GM19099 (cell line): ENCODE measurements at regions not wholly inside any gene's neighbourhood (a gene's known extent, or its start where the extent isn't known, plus 50 kb on each side); places are given as distances from the start of the nearest gene placed in this dataset.

Source experiments
- POLR2A ChIP-seq: IDR thresholded peaks from 3 replicates; pipeline ENCODE4 v1.6.1; 2011; ENCODE audit warnings: low read depth; ENCODE audit not compliant: insufficient read length; ENCODE audit errors: extremely low read depth

GRCh38 chr21:25528515-25528914, 78.8 kb downstream of the MRPL39 start:
- no peak for TF ChIP-seq POLR2A

DNA sequence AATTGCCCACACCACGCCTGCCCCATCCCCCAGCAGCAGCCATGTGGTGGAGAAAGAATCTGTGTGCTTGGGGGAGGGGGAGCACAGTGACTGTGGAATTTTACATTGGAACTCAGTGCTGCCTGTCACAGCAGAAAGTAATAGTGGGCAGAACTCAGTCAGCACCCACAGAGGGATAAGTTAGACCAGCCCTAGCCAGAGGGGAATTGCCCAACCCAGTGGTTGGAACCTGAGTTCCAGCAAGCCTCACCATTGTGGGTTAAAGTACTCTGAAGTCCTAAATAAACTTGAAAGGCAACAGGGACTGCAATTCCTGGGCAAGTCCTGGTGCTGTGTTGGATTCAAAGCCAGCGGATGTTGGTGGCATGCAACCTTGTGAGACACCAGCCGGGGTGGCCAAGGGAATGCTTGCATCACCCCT, 88.8 kb downstream of the MRPL39 start:
- TF ChIP-seq POLR2A, result no peak

- TF ChIP-seq POLR2A, result no peak
Observed at GRCh38 chr21:25515484-25516405, 91.5 kb downstream of the MRPL39 start.

DNA sequence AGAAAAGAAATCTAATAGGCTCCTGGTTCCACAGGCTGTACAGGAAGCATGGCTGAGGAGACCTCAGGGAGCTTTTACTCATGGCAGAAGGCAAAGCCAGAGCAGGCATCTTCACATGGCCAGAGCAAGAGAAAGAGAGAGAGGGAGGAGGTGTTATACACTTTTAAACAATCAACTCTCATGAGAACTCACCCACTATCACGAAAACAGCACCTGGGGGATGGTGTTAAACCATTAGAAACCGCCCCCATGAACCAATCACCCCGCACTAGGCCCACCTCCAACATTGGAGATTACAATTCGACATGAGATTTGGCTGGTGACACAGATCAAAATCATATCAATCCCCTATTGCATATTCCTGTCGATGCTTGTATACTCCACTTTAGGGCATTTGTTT, 93.5 kb downstream of the MRPL39 start:
- no peak for TF ChIP-seq POLR2A

- TF ChIP-seq POLR2A, result no peak
Observed at GRCh38 chr21:25512095-25513081, 94.9 kb downstream of the MRPL39 start.

GRCh38 chr21:25509862-25510261, 97.4 kb downstream of the MRPL39 start:
- TF ChIP-seq POLR2A, result peak; percentile 34

GRCh38 chr21:25508364-25508763, 98.9 kb downstream of the MRPL39 start:
- no peak for TF ChIP-seq POLR2A

GRCh38 chr21:25507522-25507921, 99.8 kb downstream of the MRPL39 start:
- TF ChIP-seq POLR2A, result no peak

GRCh38 chr21:25506887-25507286, 100.4 kb downstream of the MRPL39 start:
- no peak for TF ChIP-seq POLR2A

DNA sequence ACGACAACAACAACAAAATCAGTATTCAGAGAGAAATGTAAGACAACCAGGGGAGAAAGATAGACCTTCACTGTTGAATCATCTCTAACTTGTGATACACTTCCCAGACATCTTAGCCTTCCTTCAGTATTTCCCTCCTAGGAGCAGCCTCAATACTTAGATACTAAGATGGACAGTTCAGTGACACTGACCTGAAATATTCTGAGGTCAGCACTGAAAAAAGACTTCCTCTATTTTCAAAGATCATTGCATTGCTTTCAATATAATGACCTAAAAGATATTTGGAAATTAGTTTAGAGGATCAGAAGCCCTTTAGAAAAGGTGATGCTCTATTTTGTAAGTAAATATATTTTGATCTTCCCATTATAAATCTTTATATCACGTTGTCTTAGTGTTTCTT, 101.0 kb downstream of the MRPL39 start:
- TF ChIP-seq POLR2A, result no peak

GRCh38 chr21:25503981-25504380, 103.3 kb downstream of the MRPL39 start:
- no peak for TF ChIP-seq POLR2A

DNA sequence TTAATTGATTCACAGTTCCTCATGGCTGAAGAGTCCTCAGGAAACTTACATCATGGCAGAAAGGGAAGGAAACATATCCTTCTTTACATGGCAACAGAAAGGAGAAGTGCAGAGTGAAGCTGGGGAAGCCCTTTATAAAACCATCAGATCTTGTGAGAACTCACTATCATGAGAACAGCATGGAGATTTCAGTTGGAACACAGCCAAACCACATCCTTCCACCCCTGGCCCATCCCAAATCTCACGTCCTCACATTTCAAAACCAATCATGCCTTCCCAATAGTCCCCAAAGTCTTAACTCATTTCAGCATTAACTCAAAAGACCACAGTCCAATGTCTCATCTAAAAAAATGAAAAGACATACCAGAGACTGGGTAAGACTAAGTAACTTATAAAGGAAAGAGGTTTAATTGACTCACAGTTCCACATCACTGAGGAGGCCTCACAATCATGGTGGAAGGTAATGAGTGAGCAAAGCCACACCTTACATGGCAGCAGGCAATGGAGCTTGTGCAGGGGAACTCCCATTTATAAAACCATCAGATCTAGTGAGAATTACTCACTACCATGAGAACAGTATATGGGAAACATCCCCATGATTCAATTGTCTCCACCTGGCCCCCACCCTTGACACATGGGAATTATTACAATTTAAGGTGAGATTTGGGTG, 105.2 kb downstream of the MRPL39 start:
- TF ChIP-seq POLR2A, result no peak

DNA sequence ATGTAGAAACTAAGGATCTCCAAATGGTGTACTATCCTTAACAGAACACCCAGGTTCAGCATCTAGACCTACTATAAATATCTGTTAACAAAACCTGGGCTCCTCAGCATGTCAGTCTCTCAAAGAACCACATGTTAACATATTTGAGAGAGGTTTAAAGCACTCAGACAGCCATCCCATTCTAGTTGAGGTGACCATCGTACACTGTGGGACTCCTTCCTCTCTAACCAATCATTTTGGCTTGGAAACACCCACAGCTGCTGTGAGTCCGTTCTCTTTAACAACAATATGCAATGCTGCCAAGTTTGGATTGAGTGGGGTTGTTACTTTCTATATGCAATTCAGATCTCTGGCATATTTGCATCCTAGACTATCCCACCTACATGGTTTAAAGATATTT, 105.8 kb downstream of the MRPL39 start:
- peak; percentile 53 for TF ChIP-seq POLR2A

GRCh38 chr21:25500598-25500997, 106.7 kb downstream of the MRPL39 start:
- TF ChIP-seq POLR2A, result no peak
